ENCODE measurements at regions not wholly inside any gene's neighbourhood (a gene's known extent, or its start where the extent isn't known, plus 50 kb on each side); places are given as distances from the start of the nearest gene placed in this dataset.

DNA sequence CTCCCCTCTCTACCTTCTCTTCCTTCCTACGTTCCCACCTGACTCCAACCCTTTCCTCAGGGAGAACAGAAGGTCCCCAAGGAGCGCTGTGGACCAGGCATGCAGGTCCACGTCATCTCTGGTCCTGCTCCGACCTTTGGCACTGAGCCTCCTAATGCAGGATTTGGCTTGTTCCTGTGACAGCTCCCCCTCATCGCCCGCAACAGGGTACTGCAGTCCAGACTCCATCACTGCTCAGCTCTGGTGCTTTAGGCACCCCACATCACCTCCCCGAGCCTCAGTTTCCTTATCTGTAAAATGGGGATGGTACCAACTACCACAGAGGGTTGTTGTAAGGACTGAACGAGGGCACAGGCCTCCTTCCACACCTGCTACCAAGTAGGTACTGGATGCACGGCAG is 54.6 kb downstream of the FHIP2A start:
- TF ChIP-seq GATA2 (IDR thresholded peaks at IDR 0.05; ENCODE audit: low read depth, low read length) (no peak), GATA3 (IDR thresholded peaks at IDR 0.05; ENCODE audit: low read depth, low read length) (no peak)
